ENCODE measurements at regions not wholly inside any gene's neighbourhood (a gene's known extent, or its start where the extent isn't known, plus 50 kb on each side); places are given as distances from the start of the nearest gene placed in this dataset.

DNA sequence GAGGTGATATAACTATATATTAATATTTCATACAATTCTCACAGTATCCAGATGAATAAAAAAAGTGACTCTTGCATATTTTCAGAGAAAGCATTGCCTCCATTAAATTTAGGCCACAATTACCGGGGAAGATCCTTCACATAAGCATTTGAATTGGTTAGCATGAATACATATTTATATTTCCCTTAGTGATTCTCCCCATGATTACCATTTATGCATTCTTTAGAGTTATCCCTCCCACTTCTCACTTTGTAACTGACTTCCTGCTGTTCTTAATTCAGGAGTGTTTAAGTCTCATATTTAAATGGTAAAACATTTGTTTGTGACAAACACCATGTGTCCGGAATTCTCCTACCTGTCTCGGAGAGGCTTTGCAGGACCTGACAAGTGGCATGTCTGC, 523.4 kb downstream of the CCDC85A start:
- DNase-seq, result no peak

DNA sequence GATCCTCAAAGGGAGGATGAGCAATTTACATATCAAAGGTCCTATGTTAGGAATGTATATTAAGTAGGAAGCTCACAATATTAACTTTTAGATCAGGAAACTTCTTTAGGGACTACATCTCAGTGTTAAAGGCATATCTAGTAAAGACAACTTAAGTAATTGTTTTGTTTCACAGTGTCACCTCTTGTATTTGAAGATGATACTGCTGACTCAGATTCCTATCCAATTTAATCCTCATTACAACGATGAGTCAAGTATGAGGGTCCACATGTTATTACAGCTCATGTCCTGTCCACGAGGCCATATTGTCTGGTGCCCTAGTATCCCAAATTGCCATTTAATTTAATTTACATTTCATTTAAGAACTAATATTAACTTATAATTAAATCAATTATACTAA, 523.9 kb downstream of the CCDC85A start:
- no peak for DNase-seq

DNA sequence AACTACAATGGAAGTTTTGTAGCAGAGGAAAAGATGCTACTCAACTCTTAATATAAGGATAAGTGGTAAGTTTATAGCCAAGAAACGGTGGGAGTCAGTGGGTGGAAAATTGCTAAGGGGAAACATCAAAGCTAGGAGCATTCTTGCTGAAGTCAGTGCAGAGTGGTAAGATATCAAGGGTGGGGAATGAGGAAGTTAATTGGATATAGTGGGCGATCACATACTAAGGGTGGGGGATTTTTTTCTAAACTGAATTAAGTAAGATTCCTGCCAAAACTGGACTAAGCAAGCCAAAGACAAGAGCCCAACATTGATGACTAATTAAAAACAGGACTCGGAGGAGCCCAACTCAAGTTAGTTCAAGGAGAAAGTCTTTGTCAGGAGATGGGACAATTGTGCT, 525.4 kb downstream of the CCDC85A start:
- no peak for DNase-seq

DNA sequence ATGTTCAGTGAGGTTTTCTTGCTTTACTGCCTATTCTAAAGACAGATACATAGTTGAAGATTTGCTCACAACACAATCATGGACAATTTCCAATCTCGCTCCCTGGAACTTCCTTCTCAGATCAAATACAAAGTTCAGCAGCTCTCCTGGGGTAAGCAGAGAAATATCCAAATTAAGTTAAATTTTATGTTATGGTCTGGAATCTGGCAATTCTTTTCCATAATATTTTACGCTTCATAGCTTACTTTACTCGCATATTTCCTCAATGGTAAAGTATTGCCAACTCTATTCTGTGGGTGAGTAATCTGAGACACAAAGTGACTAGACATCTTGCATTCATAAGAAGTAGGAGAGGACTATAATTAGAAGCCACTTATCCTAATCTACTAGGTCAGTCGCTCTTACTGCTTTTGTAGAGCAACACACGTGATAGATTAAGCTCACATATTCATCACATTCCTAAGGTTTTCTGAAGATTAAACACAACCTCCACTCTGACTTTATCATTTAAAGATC, 529.4 kb downstream of the CCDC85A start:
- DNase-seq, result no peak

DNA sequence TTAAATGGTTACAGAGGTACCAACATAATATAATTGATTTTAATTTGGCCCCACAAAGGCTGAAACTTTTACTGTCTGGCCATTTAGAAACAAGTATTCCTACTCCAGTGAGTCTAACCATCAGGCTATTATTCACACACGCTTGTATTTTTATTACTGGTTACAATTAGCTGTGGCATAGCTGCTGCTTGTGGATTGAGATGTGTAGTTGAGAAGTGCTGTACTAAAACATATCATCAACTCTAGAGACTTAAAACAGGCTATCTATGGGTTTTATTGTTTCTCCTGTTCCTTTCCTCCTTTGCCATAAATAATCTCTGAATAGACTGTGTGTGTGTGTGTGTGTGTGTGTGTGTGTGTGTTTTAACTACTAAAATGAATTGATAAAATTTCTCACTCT, 530.2 kb downstream of the CCDC85A start:
- DNase-seq, result no peak

DNA sequence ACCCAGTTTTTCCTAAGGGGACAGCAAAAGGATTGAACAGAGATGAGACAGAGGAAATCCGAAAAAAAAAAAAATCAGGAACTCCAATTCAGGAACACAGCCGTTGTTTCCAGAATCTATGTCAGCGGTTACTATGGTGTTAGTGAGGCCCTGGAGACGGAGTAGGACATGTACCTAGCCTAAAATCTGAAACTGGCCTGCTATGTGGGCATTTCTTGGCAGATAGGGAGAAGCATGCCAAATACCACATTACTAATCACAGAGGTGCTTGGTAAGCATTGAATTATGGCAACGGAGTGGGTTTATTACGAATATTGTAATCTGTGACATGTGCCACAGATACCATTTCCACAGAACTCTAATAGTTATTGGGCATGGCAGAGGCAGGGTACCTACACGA, 530.6 kb downstream of the CCDC85A start:
- DNase-seq, result no peak

DNA sequence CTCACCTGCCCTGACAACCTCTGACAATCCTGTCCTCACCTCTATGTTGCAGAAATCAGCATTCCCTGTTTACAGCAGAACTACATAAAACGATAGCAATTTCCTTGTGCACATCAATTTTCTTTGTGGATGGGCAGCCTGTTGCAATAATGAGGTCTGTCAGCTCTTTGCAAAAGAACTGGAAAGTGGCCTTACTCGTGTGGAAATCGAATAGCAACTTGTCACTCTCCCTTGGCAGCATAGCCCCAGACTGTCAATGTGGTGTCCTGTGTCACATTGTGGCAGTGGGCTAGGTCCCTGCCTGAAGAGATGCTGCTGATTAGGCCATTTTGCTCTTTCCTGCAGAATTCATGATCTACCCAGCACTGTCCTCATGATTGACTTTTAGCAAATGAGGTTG, 531.9 kb downstream of the CCDC85A start:
- no peak for DNase-seq

DNA sequence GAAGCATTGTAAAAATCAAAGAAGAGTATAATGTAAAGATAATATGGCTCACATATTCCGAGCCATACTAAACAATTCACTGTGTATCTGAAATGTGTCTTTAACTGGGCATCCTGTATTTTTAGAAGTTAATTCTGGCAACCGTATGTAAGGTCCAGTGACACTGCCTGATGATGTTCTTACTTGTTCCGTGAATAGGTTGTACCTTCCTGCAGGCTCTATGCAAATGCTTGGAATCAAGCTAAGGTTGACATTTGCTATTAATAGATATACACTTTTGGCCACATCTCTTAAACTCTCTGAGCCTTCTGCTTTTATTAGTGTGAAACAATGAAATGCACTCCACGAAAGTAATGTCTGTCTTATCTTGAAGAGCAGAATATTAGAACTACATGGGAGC, 534.6 kb downstream of the CCDC85A start:
- DNase-seq, result no peak

DNA sequence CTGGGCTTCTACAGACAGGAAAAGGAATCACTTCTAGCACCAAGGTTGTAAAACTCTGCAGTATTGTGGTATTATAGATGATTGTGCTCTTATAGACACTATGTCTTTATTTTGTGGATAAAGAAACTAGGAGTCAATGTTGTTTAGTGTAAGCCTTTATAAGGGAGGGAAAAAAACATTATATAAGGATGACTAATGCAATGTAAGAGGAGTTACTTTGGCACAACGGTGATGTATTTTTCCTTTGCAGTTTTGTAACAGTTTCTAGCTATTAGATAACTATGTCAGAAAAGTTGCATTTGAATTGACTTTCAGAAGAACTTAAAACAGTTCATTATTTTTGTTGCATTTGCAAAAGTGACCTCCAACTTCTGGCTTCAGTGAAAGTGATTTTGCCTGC, 545.4 kb downstream of the CCDC85A start:
- no peak for DNase-seq

DNA sequence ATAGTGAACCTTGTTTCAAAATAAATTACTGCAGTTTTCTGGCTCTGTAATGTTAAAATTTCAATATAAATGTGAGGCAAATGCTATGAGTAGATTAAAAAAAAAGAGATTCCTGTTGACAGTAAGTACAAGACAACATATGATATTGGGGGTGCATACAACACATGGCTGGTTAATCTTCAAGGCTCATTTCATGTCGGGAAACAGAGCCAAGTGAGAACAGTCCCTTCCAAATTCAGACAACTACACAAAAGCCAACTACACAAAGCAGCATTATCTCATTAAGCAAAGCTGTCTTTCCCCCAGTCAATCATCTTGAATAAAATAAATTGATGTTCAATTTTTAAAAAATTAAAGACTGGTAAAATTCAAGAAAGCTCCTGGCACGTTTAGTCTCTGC, 549.2 kb downstream of the CCDC85A start:
- DNase-seq, result no peak

DNA sequence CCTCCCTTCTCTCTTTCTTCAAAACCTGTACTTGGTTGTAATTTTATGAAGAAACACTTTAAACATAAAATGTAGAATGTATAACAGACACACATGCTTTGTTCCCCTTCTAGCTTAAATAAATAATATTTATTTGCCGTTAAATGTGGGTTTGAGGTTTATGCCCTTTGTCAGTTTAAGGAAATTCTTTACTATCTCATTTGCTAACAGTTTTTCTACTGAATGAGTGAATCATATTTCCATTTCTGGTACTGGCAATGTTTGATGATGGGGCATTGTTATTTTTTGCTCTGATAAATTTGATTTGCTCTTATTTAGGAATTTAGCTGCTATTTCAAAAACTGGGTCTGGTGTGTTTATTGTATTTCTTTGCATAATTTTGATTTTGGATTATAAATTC, 555.6 kb downstream of the CCDC85A start:
- no peak for DNase-seq

DNA sequence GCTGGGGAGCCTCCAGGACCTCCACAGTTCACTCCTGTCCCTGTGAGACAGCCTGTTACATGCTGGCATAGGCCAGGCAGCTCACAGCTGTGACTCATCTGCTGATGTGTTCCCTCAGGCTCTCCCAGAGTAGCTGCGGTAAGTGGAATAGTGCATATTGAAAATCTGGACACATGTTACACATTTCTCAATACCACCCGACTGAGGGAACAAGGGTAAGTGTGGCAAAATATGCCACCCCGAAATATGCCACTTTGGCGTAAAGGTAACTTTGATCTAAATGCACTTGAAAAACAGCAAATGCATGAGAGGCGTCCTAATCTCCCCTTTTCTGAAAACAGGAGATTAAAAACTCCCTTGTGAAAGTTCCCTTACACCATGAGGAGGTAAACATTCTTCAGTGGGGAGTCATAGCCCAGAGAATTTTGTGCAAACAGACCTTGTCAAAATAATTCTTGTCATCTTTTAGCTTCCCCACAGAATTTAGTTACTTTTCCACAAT, 557.9 kb downstream of the CCDC85A start:
- DNase-seq, result no peak

DNA sequence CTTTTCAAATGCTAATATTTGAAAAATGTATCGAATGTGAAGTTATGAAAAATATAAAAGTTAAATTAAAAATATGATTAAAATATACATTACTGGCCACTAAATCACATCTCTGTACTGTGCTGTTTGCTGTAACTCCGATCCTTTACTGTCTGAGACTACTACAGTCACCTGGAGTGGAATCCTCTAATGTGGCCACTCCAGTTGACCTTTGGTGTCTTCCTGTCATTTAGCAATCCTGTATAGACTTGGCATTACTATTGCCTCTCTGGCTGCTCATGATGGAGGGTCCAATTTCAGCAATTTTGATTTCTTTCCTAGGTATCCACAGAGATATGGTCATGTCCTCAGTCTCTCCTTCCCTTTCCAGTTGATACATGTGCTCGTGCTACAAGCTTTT, 560.0 kb downstream of the CCDC85A start:
- DNase-seq, result no peak

DNA sequence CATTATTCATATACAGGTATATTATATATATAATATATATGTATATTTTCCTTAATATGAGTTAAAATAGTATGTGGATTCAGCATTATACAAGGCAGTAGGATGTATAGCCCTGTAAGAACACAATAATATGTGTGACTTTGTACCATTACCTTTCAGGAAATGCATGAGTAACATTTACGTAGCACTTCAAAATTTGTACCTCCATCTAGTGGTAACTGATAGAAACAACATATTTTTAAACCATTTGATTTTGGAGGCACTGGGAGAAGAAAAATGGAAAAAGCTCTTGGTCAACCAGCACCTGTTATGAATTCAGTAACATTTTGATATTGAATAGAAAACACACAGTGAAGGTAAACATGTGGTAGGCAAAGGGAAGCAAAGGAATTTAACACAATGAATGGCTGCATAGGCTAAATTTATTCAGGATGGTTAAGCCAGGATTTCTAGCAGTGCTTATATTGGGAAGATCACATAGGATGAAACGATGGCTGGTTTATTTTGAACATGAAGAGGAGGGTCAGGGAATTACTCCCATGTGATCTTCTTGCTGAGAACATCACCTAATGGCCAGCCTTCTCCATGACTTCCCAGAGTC, 565.5 kb downstream of the CCDC85A start:
- no peak for DNase-seq

DNA sequence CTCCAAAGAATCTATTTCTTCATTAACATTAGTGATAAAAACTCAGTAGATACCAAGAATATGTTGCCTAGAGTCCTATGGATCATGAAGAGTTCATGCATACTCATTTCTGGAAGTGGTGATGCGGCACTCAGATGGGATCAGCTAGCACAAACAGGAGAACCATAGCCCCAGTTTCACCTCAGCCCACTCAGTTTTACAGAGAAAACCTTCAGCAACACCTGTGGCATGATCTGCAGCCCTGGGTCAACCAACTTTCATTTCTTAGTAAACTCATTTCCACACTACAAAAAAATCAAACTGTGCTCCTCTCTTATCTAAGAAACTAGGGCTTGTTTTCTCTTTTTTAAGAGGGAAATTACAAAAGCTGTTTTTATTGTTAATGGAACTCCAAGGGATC, 569.4 kb downstream of the CCDC85A start:
- DNase-seq, result no peak

DNA sequence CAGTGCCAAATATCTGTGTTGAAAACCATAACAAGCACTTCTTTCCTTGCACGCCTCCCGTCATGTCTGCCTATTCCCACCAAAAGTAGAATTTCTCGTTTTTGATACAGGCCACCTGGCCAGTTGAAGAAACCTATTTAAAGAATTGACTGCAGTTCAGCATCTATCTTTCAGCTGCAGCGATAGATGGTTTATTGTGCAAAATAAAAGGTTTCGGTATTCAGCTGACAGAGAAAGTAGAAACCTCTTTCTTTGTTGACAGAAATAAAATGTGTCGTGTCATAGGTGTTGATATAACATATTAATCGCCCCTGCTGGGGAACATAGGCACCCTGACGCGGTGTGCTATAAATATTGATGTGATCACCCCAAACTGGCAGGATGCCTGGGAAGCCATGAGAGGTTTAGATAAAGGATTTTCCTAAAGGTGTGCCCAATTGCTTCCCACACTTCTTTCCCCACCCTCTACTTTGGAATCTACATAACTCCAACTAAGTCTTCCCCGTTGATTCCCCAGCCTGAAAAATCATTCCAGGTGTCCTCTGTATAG, 570.4 kb downstream of the CCDC85A start:
- no peak for DNase-seq

DNA sequence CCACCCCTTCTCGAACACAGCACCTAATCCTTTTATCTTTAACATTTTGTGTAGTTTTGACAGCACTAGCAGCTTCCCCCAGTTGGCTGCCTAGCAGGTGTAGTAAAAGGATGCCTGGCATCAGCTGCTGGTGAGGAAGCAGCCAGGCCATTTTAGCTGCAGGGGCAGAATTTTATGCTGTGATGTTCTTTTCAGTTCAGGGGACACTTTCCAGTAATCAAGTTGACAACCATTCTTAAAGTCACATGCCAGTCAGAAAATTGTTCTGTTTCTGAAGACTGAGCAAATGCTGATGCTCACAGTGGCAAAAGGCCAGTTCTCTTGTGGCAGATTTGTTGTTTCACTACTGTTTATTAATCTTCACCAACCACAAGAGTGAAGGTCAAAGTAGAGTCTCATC, 570.8 kb downstream of the CCDC85A start:
- DNase-seq, result no peak

DNA sequence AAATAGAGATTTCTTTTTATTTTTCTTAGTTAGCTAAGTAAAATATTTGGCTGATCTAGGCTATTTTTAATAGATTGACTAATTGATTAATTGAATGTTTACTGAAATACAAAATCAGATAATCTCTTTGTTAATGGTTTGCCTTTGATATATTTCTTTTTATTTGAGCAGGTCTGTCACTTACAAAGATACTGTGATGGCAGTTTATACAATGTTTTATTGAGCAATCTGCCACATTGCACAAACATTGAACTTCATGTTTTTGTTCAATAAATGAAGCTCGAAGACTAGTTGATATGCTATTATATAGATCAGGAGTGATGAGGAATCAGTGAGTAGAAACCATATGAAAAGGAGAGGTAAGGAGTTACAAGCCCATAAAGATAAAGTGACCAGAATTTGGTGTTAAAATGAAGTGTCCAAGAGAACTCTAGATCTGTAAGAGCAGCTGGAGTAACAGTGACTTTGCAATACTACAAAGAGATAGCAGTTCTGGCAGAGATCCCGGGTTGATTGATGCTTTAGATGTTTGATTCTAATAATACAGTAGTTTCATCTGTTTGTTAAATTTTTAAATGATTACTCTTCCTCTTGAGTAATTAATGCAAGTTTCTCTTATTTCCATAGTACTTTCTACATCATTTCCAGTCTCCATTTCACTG, 574.2 kb downstream of the CCDC85A start:
- no peak for DNase-seq

DNA sequence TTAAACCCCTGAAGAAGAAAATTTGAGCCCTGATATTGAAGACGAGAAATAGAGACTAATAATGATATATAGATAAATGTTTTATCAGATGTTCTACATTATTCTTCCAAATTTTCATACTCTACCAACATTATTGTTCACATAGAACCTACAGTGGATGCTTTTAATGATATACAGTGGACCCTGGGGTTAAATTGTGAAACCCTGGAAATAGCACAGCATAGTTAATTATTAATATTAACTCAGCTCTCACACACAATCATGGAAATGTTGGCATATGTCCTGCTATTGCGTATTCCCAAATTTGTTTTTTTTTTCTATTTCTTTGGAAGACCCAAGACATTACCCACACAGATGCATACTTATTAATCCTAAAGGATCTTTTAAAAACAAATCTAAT, 579.9 kb downstream of the CCDC85A start:
- no peak for DNase-seq

DNA sequence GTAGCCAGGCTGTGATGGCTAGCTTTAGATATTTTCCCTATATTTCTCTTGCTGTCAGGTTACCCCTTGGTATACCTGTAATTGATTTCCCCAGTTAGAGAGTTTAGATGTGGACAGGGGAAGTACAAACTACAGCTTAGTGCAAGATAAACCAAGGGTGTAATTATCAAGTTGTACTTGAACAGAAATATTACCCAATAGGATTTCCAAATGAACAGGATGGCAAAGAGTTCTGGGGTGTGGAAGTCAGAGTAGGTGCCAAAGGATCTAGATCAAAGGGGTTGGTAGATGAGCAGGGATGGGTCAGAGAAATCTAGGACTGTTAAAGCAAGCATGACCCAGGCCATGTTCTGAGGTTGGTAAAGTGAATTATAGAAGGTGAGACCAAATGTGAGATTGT, 585.2 kb downstream of the CCDC85A start:
- DNase-seq, result no peak

DNA sequence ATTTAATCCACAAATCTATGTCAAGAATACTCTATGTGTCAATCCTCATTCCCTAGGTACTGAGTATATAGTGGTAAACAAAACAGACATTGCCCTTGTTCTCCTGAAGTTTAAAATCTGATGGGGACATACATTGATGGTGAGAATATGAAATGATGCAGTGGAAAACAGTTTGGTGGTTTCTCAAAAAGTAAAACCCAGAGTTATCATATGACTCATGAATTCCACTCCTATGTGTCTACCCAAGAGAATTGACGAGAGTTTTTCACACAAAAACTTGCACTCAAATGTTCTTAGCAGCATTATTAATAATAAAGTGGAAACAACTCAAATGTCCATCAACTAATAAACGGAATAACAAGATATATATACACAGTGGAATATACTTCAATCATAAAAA, 586.7 kb downstream of the CCDC85A start:
- no peak for DNase-seq

DNA sequence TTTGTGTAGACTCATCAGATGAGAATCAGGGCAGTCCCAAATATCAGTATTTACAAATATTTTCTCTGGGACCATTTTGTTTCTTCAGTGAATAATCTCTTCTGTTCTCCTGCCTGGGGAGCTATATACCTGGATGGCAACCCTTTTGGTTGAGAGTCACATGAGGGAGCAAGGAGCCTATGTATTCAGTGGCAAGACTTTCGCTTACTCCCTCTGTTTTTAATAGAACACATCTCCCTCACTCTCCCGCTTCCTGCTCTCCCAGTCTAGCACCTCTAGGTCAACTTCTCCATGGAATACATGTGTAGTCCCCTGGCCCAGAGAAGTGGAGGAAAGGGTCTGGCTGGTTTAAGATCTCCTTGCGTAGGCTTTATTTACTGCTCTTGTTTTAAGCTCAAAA, 600.3 kb downstream of the CCDC85A start:
- DNase-seq, result no peak

DNA sequence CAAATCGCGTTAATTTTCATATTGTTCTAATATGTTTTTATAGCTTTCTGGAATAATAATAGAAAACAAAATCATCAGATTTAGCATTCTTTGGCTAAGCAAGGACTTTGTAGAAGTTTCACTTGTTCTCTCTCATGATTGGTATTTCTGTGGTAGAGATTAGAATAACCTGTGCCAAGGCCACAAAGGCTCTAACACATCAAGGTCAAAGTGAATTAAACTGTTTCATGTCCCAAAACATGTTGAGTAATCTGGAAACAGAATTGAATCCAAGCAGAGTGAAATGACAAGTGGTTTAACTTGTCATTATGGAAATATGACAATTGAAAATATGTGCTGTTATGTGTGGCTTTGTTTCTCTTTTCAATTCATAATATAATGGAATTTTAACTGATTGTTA, 617.4 kb downstream of the CCDC85A start:
- no peak for DNase-seq

Data from amygdala (tissue), 56 donors.